Vagina (tissue), 2 donors: ENCODE measurements at regions not wholly inside any gene's neighbourhood (a gene's known extent, or its start where the extent isn't known, plus 50 kb on each side); places are given as distances from the start of the nearest gene placed in this dataset.

ENCODE experiments used
- DNase-seq, 2 donors: peaks; one replicate each; pipeline ENCODE4 v3.0.0-alpha.2; 2017; ENCODE audit errors: extremely low spot score in 2 of 2
- H3K27ac ChIP-seq: fragments of 200-600 bp; sonication (generic); one replicate; pipeline ENCODE4 v1.5.1; 2019
- H3K27me3 ChIP-seq: fragments of 200-600 bp; sonication (generic); one replicate; pipeline ENCODE4 v1.5.1; 2019
- H3K36me3 ChIP-seq, 2 donors: fragments of 200-600 bp; sonication (generic); one replicate each; pipeline ENCODE4 v1.5.1; 2017 to 2019
- H3K4me1 ChIP-seq: fragments of 200-600 bp; sonication (generic); one replicate; pipeline ENCODE4 v1.5.1; 2019
- H3K4me3 ChIP-seq, 2 donors: fragments of 200-600 bp; sonication (generic); 1 replicate in 1 of 2; 2 replicates in 1 of 2; pipeline ENCODE4 v1.5.1; 2016 to 2019
- H3K9me3 ChIP-seq: fragments of 200-600 bp; sonication (generic); one replicate; pipeline ENCODE4 v1.5.1; 2019
- CTCF ChIP-seq, 3 experiments: fragments of 450-650 bp in 2 of 3; fragments of 200-600 bp in 1 of 3; sonication (generic) in 1 of 3; IDR thresholded peaks; one replicate each; pipeline ENCODE4 v1.5.1; 2017 to 2019; ENCODE audit warnings: antibody characterized with exemption in 3 of 3, mild to moderate bottlenecking in 2 of 3, moderate library complexity in 2 of 3
- POLR2A ChIP-seq, 2 donors: fragments of 450-650 bp; IDR thresholded peaks; one replicate each; pipeline ENCODE4 v1.6.1; 2017; ENCODE audit warnings: antibody characterized with exemption in 2 of 2, mild to moderate bottlenecking in 2 of 2, moderate library complexity in 2 of 2
- POLR2AphosphoS5 ChIP-seq, 2 donors: sonication (generic); formaldehyde crosslinking; IDR thresholded peaks; one replicate each; pipeline ENCODE4 v1.9.0; 2017; ENCODE audit warnings: antibody characterized with exemption in 2 of 2, mild to moderate bottlenecking in 2 of 2, low read depth in 1 of 2; ENCODE audit not compliant: insufficient read depth in 1 of 2
- intact Hi-C: fragments of 100-400 bp; cut with DNase I; formaldehyde crosslinking; loops from one replicate; pipeline ENCODE4 v1.15.1; 2023

- Histone ChIP-seq H3K4me3 (no peak overlapping the region), H3K4me1 (peaks cover 18% of the 10 kb centered on the region), H3K27ac (no peak overlapping the region), H3K36me3 (no peaks in the 10 kb centered on the region), H3K9me3 (no peaks in the 10 kb centered on the region), H3K27me3 (no peaks in the 10 kb centered on the region)
- intact Hi-C loops: no loop called here
- DNase-seq: no peak
- no peak for TF ChIP-seq POLR2A (IDR thresholded peaks at IDR 0.05)
- TF ChIP-seq CTCF (IDR thresholded peaks at IDR 0.05): no peak
- no peak for TF ChIP-seq POLR2AphosphoS5 (IDR thresholded peaks at IDR 0.05; ENCODE audit: insufficient read depth in 1 of 2, low read depth in 1 of 2)
These were observed 391.5 kb downstream of the TXNL1 start for GRCh38 chr18:56246916-56247315.

- TF ChIP-seq POLR2A (IDR thresholded peaks at IDR 0.05): no peak
- TF ChIP-seq CTCF (IDR thresholded peaks at IDR 0.05): no peak
- TF ChIP-seq POLR2AphosphoS5 (IDR thresholded peaks at IDR 0.05; ENCODE audit: insufficient read depth in 1 of 2, low read depth in 1 of 2): no peak
- intact Hi-C loops: no loop called here
- Histone ChIP-seq H3K9me3 (no peaks in the 10 kb centered on the region), H3K4me3 (no peak overlapping the region), H3K27ac (no peak overlapping the region), H3K4me1 (peaks cover 18% of the 10 kb centered on the region), H3K36me3 (no peaks in the 10 kb centered on the region), H3K27me3 (no peaks in the 10 kb centered on the region)
- DNase-seq: no peak
These were observed 392.4 kb downstream of the TXNL1 start for GRCh38 chr18:56245866-56246580.

- TF ChIP-seq POLR2A (IDR thresholded peaks at IDR 0.05) (no peak), CTCF (IDR thresholded peaks at IDR 0.05) (no peak), POLR2AphosphoS5 (IDR thresholded peaks at IDR 0.05; ENCODE audit: insufficient read depth in 1 of 2, low read depth in 1 of 2) (no peak)
- no peaks in the 10 kb centered on the region for H3K36me3 ChIP-seq
- H3K4me1 ChIP-seq: peaks cover 3% of the 10 kb centered on the region
- intact Hi-C loops: no loop called here
- no peak overlapping the region for H3K27ac ChIP-seq
- no peaks in the 10 kb centered on the region for H3K27me3 ChIP-seq
- no peak for DNase-seq
- no peak overlapping the region for H3K4me3 ChIP-seq
- H3K9me3 ChIP-seq: no peaks in the 10 kb centered on the region
These were observed 398.0 kb downstream of the TXNL1 start for GRCh38 chr18:56240405-56240804.

DNA sequence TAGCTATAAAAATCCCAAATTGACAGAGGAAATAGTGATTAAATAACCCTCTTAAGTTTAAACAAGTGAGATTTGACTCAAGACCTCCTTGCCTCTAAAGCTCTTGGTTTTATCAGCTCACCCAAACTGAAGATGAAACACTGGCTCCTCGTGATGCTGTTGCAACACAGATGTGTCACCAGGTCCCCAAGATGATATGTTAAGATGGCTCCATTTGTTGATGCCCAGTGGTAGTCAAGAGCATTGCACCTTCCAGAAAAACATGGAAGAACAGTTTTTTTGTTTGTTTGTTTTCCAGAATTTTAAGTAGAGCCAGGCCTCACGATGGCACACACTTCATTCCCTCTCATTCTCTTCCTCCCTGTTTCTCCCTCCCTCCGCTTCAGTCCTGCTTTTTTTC, 399.8 kb downstream of the TXNL1 start:
- TF ChIP-seq POLR2A (IDR thresholded peaks at IDR 0.05) (no peak), CTCF (IDR thresholded peaks at IDR 0.05) (no peak), POLR2AphosphoS5 (IDR thresholded peaks at IDR 0.05; ENCODE audit: insufficient read depth in 1 of 2, low read depth in 1 of 2) (no peak)
- intact Hi-C loops: no loop called here
- DNase-seq: no peak
- no peaks in the 10 kb centered on the region for H3K27me3 ChIP-seq
- no peaks in the 10 kb centered on the region for H3K9me3 ChIP-seq
- H3K27ac ChIP-seq: no peak overlapping the region
- H3K4me3 ChIP-seq: no peak overlapping the region
- H3K4me1 ChIP-seq: no peaks in the 10 kb centered on the region
- no peaks in the 10 kb centered on the region for H3K36me3 ChIP-seq

DNA sequence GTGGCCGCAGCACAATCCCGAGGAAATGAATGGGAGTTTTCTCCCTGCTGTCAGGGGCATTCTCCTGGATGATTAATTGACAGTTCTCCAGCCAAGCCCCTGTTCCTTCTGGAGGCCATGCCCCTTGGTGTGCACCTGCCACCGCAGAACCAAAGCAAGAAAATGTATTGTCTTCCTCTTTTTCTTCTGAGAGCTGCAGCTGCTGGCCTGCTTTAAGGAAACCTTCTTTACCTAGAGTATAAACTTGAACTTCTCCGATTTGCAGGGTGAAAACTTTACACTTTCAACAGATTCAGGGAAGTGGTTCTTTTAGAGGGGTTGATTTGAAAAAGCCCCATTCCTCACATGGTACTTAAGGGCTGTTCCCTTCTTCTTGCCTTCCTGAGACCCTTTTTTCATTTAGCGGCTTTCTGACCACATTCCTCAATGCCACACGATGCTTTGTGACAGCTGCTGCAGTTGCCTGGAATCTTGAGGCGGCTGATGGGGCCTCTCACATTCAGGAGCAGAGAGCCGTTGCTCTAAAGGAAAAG, 402.8 kb downstream of the TXNL1 start:
- Histone ChIP-seq H3K27ac (no peak overlapping the region), H3K36me3 (no peaks in the 10 kb centered on the region), H3K9me3 (no peaks in the 10 kb centered on the region), H3K27me3 (no peaks in the 10 kb centered on the region), H3K4me1 (no peaks in the 10 kb centered on the region), H3K4me3 (no peak overlapping the region)
- TF ChIP-seq POLR2A (IDR thresholded peaks at IDR 0.05) (no peak), CTCF (IDR thresholded peaks at IDR 0.05) (no peak), POLR2AphosphoS5 (IDR thresholded peaks at IDR 0.05; ENCODE audit: insufficient read depth in 1 of 2, low read depth in 1 of 2) (no peak)
- intact Hi-C loops: no loop called here
- DNase-seq: no peak
